ENCODE measurements at regions not wholly inside any gene's neighbourhood (a gene's known extent, or its start where the extent isn't known, plus 50 kb on each side); places are given as distances from the start of the nearest gene placed in this dataset.

DNA sequence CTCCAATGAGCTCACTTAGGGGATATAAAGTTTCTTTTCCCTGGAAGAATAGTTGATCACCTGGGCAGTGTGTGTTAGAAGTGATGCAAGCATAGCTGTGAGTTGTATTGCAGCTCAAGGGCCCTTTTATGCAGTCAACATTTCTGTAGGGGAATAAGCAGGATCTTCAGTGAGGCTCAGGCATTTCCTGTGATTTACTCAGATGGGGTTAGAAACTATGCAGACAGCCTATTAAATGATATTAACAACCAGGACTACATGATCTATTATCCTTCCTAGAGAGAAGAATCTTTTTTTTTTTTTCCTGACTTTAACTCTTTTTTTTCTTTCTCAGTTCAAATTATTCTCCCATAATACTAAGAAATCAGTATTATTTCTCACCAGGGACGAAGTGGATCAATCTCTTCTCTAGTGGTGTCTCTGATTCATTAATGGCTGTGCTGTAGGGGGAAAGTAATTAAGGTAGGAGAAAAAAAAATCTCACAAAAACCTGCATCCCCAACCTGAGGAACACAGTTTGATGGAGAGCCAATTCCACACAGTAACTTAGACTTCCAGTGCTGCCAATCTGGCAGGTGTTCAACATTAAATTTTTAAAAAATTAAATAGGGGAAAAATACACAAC lies 126.4 kb upstream of the SLC10A2 start:
- Histone ChIP-seq H2AFZ (ENCODE audit: low read length) (no peak overlapping the region), H3K9me3 (ENCODE audit: control insufficient read depth, insufficient read depth, low read depth, low read length) (no peaks in the 10 kb centered on the region), H3K36me3 (ENCODE audit: control insufficient read depth, insufficient read depth, low read length) (no peaks in the 10 kb centered on the region), H3K4me1 (ENCODE audit: control insufficient read depth, extremely low read depth, insufficient read depth, low read length) (no peaks in the 10 kb centered on the region), H3K4me2 (ENCODE audit: extremely low read depth, insufficient read depth, low read length) (no peak overlapping the region), H3K27me3 (ENCODE audit: control insufficient read depth, insufficient read depth, low read length) (no peaks in the 10 kb centered on the region), H3K9ac (ENCODE audit: insufficient read depth, low read length) (no peak overlapping the region), H4K20me1 (ENCODE audit: control insufficient read depth, extremely low read depth, insufficient read depth, low read length) (no peaks in the 10 kb centered on the region), H3K4me3 (replicated peaks in 1 of 4; ENCODE audit: control extremely low read depth in 1 of 4, insufficient read depth in 1 of 4, low read depth in 3 of 4, low read length in 4 of 4) (no peak overlapping the region), H3K27ac (ENCODE audit: insufficient read depth, low read length) (no peak overlapping the region), H3K79me2 (ENCODE audit: control insufficient read depth, insufficient read depth, low read length) (no peaks in the 10 kb centered on the region)
- TF ChIP-seq EZH2 (IDR thresholded peaks at IDR 0.05; ENCODE audit: low read length, missing control alignments), result no peak
- no peak for TF ChIP-seq CTCF (conservative IDR thresholded peaks at IDR 0.05 in 1 of 2, IDR thresholded peaks at IDR 0.05 in 1 of 2; ENCODE audit: low read depth in 1 of 2, low read length in 2 of 2)
- no peak for DNase-seq (ENCODE audit: low read depth in 2 of 2)

- Histone ChIP-seq H4K20me1 (ENCODE audit: control insufficient read depth, extremely low read depth, insufficient read depth, low read length) (no peaks in the 10 kb centered on the region), H2AFZ (ENCODE audit: low read length) (no peak overlapping the region), H3K9ac (ENCODE audit: insufficient read depth, low read length) (no peak overlapping the region), H3K36me3 (ENCODE audit: control insufficient read depth, insufficient read depth, low read length) (no peaks in the 10 kb centered on the region), H3K27me3 (ENCODE audit: control insufficient read depth, insufficient read depth, low read length) (no peaks in the 10 kb centered on the region), H3K4me1 (ENCODE audit: control insufficient read depth, extremely low read depth, insufficient read depth, low read length) (no peaks in the 10 kb centered on the region), H3K9me3 (ENCODE audit: control insufficient read depth, insufficient read depth, low read depth, low read length) (no peaks in the 10 kb centered on the region), H3K27ac (ENCODE audit: insufficient read depth, low read length) (no peak overlapping the region), H3K79me2 (ENCODE audit: control insufficient read depth, insufficient read depth, low read length) (no peaks in the 10 kb centered on the region), H3K4me3 (replicated peaks in 1 of 4; ENCODE audit: control extremely low read depth in 1 of 4, insufficient read depth in 1 of 4, low read depth in 3 of 4, low read length in 4 of 4) (no peak overlapping the region), H3K4me2 (ENCODE audit: extremely low read depth, insufficient read depth, low read length) (no peak overlapping the region)
- DNase-seq (ENCODE audit: low read depth in 2 of 2), result no peak
- no peak for TF ChIP-seq EZH2 (IDR thresholded peaks at IDR 0.05; ENCODE audit: low read length, missing control alignments)
- no peak for TF ChIP-seq CTCF (conservative IDR thresholded peaks at IDR 0.05 in 1 of 2, IDR thresholded peaks at IDR 0.05 in 1 of 2; ENCODE audit: low read depth in 1 of 2, low read length in 2 of 2)
Observed at GRCh38 chr13:103190841-103191240, 124.6 kb upstream of the SLC10A2 start.

- Histone ChIP-seq H2AFZ (ENCODE audit: low read length) (no peak overlapping the region), H3K4me3 (replicated peaks in 1 of 4; ENCODE audit: control extremely low read depth in 1 of 4, insufficient read depth in 1 of 4, low read depth in 3 of 4, low read length in 4 of 4) (peak overlapping the region in 1 of 4 experiments; percentile 38), H3K4me1 (ENCODE audit: control insufficient read depth, extremely low read depth, insufficient read depth, low read length) (no peaks in the 10 kb centered on the region), H3K27ac (ENCODE audit: insufficient read depth, low read length) (no peak overlapping the region), H3K9ac (ENCODE audit: insufficient read depth, low read length) (no peak overlapping the region), H3K4me2 (ENCODE audit: extremely low read depth, insufficient read depth, low read length) (no peak overlapping the region), H3K36me3 (ENCODE audit: control insufficient read depth, insufficient read depth, low read length) (no peaks in the 10 kb centered on the region), H4K20me1 (ENCODE audit: control insufficient read depth, extremely low read depth, insufficient read depth, low read length) (no peaks in the 10 kb centered on the region), H3K27me3 (ENCODE audit: control insufficient read depth, insufficient read depth, low read length) (no peaks in the 10 kb centered on the region), H3K9me3 (ENCODE audit: control insufficient read depth, insufficient read depth, low read depth, low read length) (no peaks in the 10 kb centered on the region), H3K79me2 (ENCODE audit: control insufficient read depth, insufficient read depth, low read length) (no peaks in the 10 kb centered on the region)
- TF ChIP-seq CTCF (conservative IDR thresholded peaks at IDR 0.05 in 1 of 2, IDR thresholded peaks at IDR 0.05 in 1 of 2; ENCODE audit: low read depth in 1 of 2, low read length in 2 of 2) (peak in 1 of 2 donors; percentile 61), EZH2 (IDR thresholded peaks at IDR 0.05; ENCODE audit: low read length, missing control alignments) (no peak)
- peak; percentile 23 to 67 for DNase-seq (ENCODE audit: low read depth in 2 of 2)
Observed at GRCh38 chr13:103188713-103189326, 122.6 kb upstream of the SLC10A2 start.
